K562 (cell line): ENCODE measurements at regions not wholly inside any gene's neighbourhood (a gene's known extent, or its start where the extent isn't known, plus 50 kb on each side); places are given as distances from the start of the nearest gene placed in this dataset.

Experiments
- ATAC-seq: fragments of 200-7000 bp; cut with Tn5 transposase; 3 replicates; pipeline ENCODE4 v1.9.1; 2020; ENCODE audit warnings: moderate library complexity
- BruUV-seq: library from RNA; stranded (reverse); fragments of 400-500 nt; replicated peaks from 2 replicates; lab custom pipeline; 2021; lab: Mats Ljungman, UMichigan
- CTCF ChIA-PET: fragments of 300-600 bp; formaldehyde crosslinking; extraction: SDS; loops from one replicate; lab custom pipeline; 2021; ENCODE audit warnings: low intra/inter-chr PET ratio; lab: Yijun Ruan, JAX
- POLR2A ChIA-PET: fragments of 300-600, 350-650 bp; sonication (Branson Sonifier 250); formaldehyde crosslinking; extraction: SDS; loops from one replicate; lab custom pipeline; 2021; ENCODE audit warnings: antibody characterized with exemption, inconsistent platforms; lab: Yijun Ruan, JAX
- DNase-seq, 4 experiments: peaks; one replicate each; pipeline versions ENCODE4 v3.0.0 to v3.0.0-alpha.2; 2011 to 2018; ENCODE audit warnings: low spot score in 3 of 4, mixed read lengths in 3 of 4; ENCODE audit errors: extremely low read depth in 1 of 4
- FAIRE-seq: peaks from 2 replicates; lab custom pipeline; 2011; peaks lifted over from hg19 to GRCh38; lab: Jason Lieb, UNC
- H2AFZ ChIP-seq: 2 replicates; pipeline ENCODE4 v1.6.0; 2011; ENCODE audit warnings: low read depth, low read length, control low read depth, inconsistent platforms
- H3K27ac ChIP-seq: fragments of 200-600 bp; 3 replicates; pipeline ENCODE4 v1.8.0; 2011; ENCODE audit warnings: low read depth, mild to moderate bottlenecking, control low read depth, inconsistent platforms, low read length, moderate library complexity, mixed read lengths; ENCODE audit errors: extremely low read depth
- H3K27me3 ChIP-seq, 2 experiments: fragments of 300-600 bp in 1 of 2; 2 replicates in 1 of 2; 3 replicates in 1 of 2; pipeline versions ENCODE4 v1.6.0 to v1.8.0; 2011; ENCODE audit warnings: inconsistent platforms in 2 of 2, low read length in 2 of 2, mild to moderate bottlenecking in 1 of 2, mixed read lengths in 1 of 2, moderate library complexity in 1 of 2; ENCODE audit not compliant: control insufficient read depth in 2 of 2, insufficient read depth in 2 of 2
- H3K36me3 ChIP-seq: fragments of 300-600 bp; 3 replicates; pipeline ENCODE4 v1.8.0; 2011; ENCODE audit warnings: mild to moderate bottlenecking, low read length, inconsistent platforms; ENCODE audit not compliant: control insufficient read depth, insufficient read depth
- H3K4me1 ChIP-seq, 2 experiments: fragments of 200-600 bp in 1 of 2; replicated peaks in 1 of 2; 2 replicates in 1 of 2; 3 replicates in 1 of 2; pipeline versions ENCODE4 v1.5.1 to v1.8.0; 2011; ENCODE audit warnings: inconsistent platforms in 2 of 2, low read length in 2 of 2, mild to moderate bottlenecking in 1 of 2, mixed read lengths in 1 of 2, moderate library complexity in 1 of 2; ENCODE audit not compliant: control insufficient read depth in 2 of 2, insufficient read depth in 2 of 2
- H3K4me2 ChIP-seq: 2 replicates; pipeline ENCODE4 v1.6.1; 2011; ENCODE audit warnings: low read length, control low read depth, inconsistent platforms, mixed read lengths; ENCODE audit not compliant: insufficient read depth
- H3K4me3 ChIP-seq: fragments of 200-600 bp; sonication (generic), shearing (Covaris generic); 2 replicates; pipeline ENCODE4 v1.5.1; 2016; ENCODE audit warnings: control low read depth, inconsistent platforms
- H3K79me2 ChIP-seq: fragments of 200-600 bp; 3 replicates; pipeline ENCODE4 v1.8.0; 2011; ENCODE audit warnings: low read length, inconsistent platforms; ENCODE audit not compliant: control insufficient read depth, insufficient read depth
- H3K9ac ChIP-seq, 2 experiments: 2 replicates each; pipeline versions ENCODE4 v1.6.0 to v1.6.1; 2011; ENCODE audit warnings: low read depth in 2 of 2, low read length in 2 of 2, control low read depth in 1 of 2, inconsistent platforms in 1 of 2, mild to moderate bottlenecking in 1 of 2, mixed read lengths in 1 of 2; ENCODE audit not compliant: insufficient read depth in 1 of 2
- H3K9me1 ChIP-seq: one replicate; pipeline ENCODE4 v1.6.0; 2011; ENCODE audit warnings: inconsistent platforms, mild to moderate bottlenecking, low read length, moderate library complexity; ENCODE audit not compliant: control insufficient read depth, insufficient read depth
- H3K9me3 ChIP-seq: replicated peaks from 2 replicates; pipeline ENCODE4 v1.5.1; 2011; ENCODE audit warnings: low read depth, low read length, inconsistent platforms; ENCODE audit not compliant: control insufficient read depth, insufficient read depth
- H4K20me1 ChIP-seq: replicated peaks from 2 replicates; pipeline ENCODE4 v1.6.1; 2011; ENCODE audit warnings: low read length, inconsistent platforms, mixed read lengths; ENCODE audit not compliant: control insufficient read depth, insufficient read depth
- DNMT1 ChIP-seq: fragments of 450-650 bp; IDR thresholded peaks from 2 replicates; pipeline ENCODE4 v1.6.1; 2016; ENCODE audit warnings: antibody characterized with exemption, mild to moderate bottlenecking
- EGR1 ChIP-seq: fragments of 450-650 bp; conservative IDR thresholded peaks from 2 replicates; pipeline ENCODE4 v1.6.1; 2017; ENCODE audit warnings: mild to moderate bottlenecking
- ESRRA ChIP-seq: fragments of 450-650 bp; IDR thresholded peaks from 2 replicates; pipeline ENCODE4 v1.6.1; 2014; ENCODE audit warnings: low read depth, mild to moderate bottlenecking, moderate library complexity, borderline replicate concordance
- FOXM1 ChIP-seq, 2 experiments: fragments of 450-650 bp in 1 of 2; sonication (generic) in 1 of 2; formaldehyde crosslinking in 1 of 2; IDR thresholded peaks; 2 replicates each; pipeline versions ENCODE4 v1.6.1 to v1.9.0; 2017 to 2022; ENCODE audit warnings: low read depth in 2 of 2, mild to moderate bottlenecking in 2 of 2, missing genetic modification reagents in 1 of 2, moderate library complexity in 1 of 2
- HINFP ChIP-seq: fragments of 450-650 bp; conservative IDR thresholded peaks from 2 replicates; pipeline ENCODE4 v1.6.1; 2016; ENCODE audit warnings: missing genetic modification characterization, low read depth, mild to moderate bottlenecking, control low read depth, missing compliant biosample characterization
- KLF10 ChIP-seq: fragments of 250-450 bp; sonication (Bioruptor Pico); IDR thresholded peaks from 2 replicates; pipeline ENCODE4 v1.6.1; 2021; ENCODE audit warnings: matching md5 sums
- KLF13 ChIP-seq: fragments of 450-650 bp; IDR thresholded peaks from 2 replicates; pipeline ENCODE4 v1.6.1; 2016; ENCODE audit warnings: missing genetic modification characterization, low read depth, mild to moderate bottlenecking, missing compliant biosample characterization, moderate library complexity, borderline replicate concordance
- MXD1 ChIP-seq: fragments of 250-450 bp; sonication (Bioruptor Pico); IDR thresholded peaks from 2 replicates; pipeline ENCODE4 v1.8.0; 2021; ENCODE audit warnings: borderline replicate concordance, mild to moderate bottlenecking, moderate library complexity; ENCODE audit not compliant: poor library complexity, severe bottlenecking
- MXI1 ChIP-seq: IDR thresholded peaks from 2 replicates; pipeline ENCODE4 v1.6.1; 2011; ENCODE audit warnings: low read depth, mild to moderate bottlenecking, improper control_type of control experiment, low read length
- PRPF4 ChIP-seq: fragments of 200-400 bp; formaldehyde crosslinking; IDR thresholded peaks from one replicate; pipeline ENCODE4 v1.6.1; 2017; ENCODE audit warnings: low read length, low read depth, mild to moderate bottlenecking; ENCODE audit not compliant: insufficient read depth, poor library complexity, severe bottlenecking
- RBM34 ChIP-seq: fragments of 200-400 bp; formaldehyde crosslinking; IDR thresholded peaks from 2 replicates; pipeline ENCODE4 v1.6.1; 2018; ENCODE audit warnings: low read length, borderline replicate concordance; ENCODE audit not compliant: insufficient read depth
- SPI1 ChIP-seq: IDR thresholded peaks from 2 replicates; pipeline ENCODE4 v1.6.1; 2011; ENCODE audit warnings: low read depth, low read length, control low read depth, borderline replicate concordance
- SRSF3 ChIP-seq: fragments of 200-400 bp; formaldehyde crosslinking; IDR thresholded peaks from 2 replicates; pipeline ENCODE4 v1.6.1; 2016; ENCODE audit warnings: mild to moderate bottlenecking, low read length, moderate library complexity; ENCODE audit not compliant: insufficient read depth
- WHSC1 ChIP-seq: IDR thresholded peaks from one replicate; pipeline ENCODE4 v1.6.1; 2012; ENCODE audit warnings: low read length, control low read depth, inconsistent platforms
- ZNF707 ChIP-seq: fragments of 250-450 bp; sonication (Bioruptor Pico); conservative IDR thresholded peaks from 2 replicates; pipeline ENCODE4 v1.8.0; 2022; ENCODE audit warnings: inconsistent platforms, mild to moderate bottlenecking, moderate library complexity
- WGBS: fragments of 100-300 bp; shearing (Covaris generic); methylation state at CpG from one replicate; pipeline ENCODE4 v1.1.6; 2016; ENCODE audit warnings: low coverage, mixed read lengths; ENCODE audit not compliant: insufficient coverage; ENCODE audit errors: missing lambda C conversion rate; 5-methylcytosine and 5-hydroxymethylcytosine counted together
- in situ Hi-C: fragments of 300-500 bp; cut with MboI; formaldehyde crosslinking; loops from 4 replicates; pipeline ENCODE4 v1.15.0; 2018; ENCODE audit warnings: inconsistent platforms, mixed read lengths
- intact Hi-C: fragments of 100-400 bp; cut with micrococcal nuclease; formaldehyde crosslinking; loops from 2 replicates; pipeline ENCODE4 v1.14.2; 2022

- ATAC-seq (no peak), FAIRE-seq (no peak), DNase-seq (no peak)
- CTCF ChIA-PET = no interaction called here
- no peak overlapping the region for H3K4me2 ChIP-seq
- intact Hi-C loops = no loop called here
- WGBS = 0% methylated on average over 3 of the region's 3 CpGs
- no peaks in the 10 kb centered on the region for H3K9me1 ChIP-seq
- no peaks in the 10 kb centered on the region for H4K20me1 ChIP-seq
- no peak overlapping the region for H3K4me3 ChIP-seq
- H3K27me3 ChIP-seq = peaks cover 2 to 10% of the 10 kb centered on the region in 2 experiments; a peak in 4 of 5 replicates
- no peaks in the 10 kb centered on the region for H3K9me3 ChIP-seq
- no peak overlapping the region for H3K9ac ChIP-seq
- no peaks in the 10 kb centered on the region; a peak in 1 of 5 replicates for H3K4me1 ChIP-seq
- no TSS peak for BruUV-seq
- H3K36me3 ChIP-seq = no peaks in the 10 kb centered on the region
- in situ Hi-C loops = no loop called here
- POLR2A ChIA-PET = interaction anchor here (0.9 kb wide), 1 partner anchor 33 kb away, joined by 3 read pairs; no protein-coding TSS in a partner anchor
- no peak overlapping the region for H2AFZ ChIP-seq
- H3K79me2 ChIP-seq = no peaks in the 10 kb centered on the region
- TF ChIP-seq DNMT1 (no peak), MXI1 (no peak), SPI1 (0 out of 2 replicates have a peak, but pooled peaks have one; percentile 13), HINFP (tag) (no peak)
- TF ChIP-seq, all 486 proteins: peak for 1
- no peak overlapping the region for H3K27ac ChIP-seq
These were observed 190.4 kb downstream of the RHOU start for GRCh38 chr1:228925691-228926090.

- no peaks in the 10 kb centered on the region for H3K79me2 ChIP-seq
- BruUV-seq = no TSS peak
- no peaks in the 10 kb centered on the region for H3K9me3 ChIP-seq
- DNase-seq = no peak
- in situ Hi-C loops (no loop called here), intact Hi-C loops (no loop called here)
- no peak overlapping the region for H3K9ac ChIP-seq
- ATAC-seq = no peak
- whole genome bisulfite sequencing = 0% methylated on average over 3 of the region's 4 CpGs
- no peaks in the 10 kb centered on the region for H4K20me1 ChIP-seq
- ChIA-PET CTCF (no interaction called here), POLR2A (no interaction called here)
- H3K27ac ChIP-seq = no peak overlapping the region
- no peaks in the 10 kb centered on the region for H3K9me1 ChIP-seq
- FAIRE-seq = no peak
- peaks cover 8 to 10% of the 10 kb centered on the region in 2 experiments; a peak in 4 of 5 replicates for H3K27me3 ChIP-seq
- no peaks in the 10 kb centered on the region; a peak in 1 of 5 replicates for H3K4me1 ChIP-seq
- H3K4me2 ChIP-seq = no peak overlapping the region
- no peak overlapping the region for H2AFZ ChIP-seq
- no peaks in the 10 kb centered on the region for H3K36me3 ChIP-seq
- H3K4me3 ChIP-seq = no peak overlapping the region
- TF ChIP-seq KLF10 = no peak
- no peak for TF ChIP-seq MXD1
- TF ChIP-seq SRSF3 = no peak
- no peak for TF ChIP-seq ZNF707 (CRISPR knock-in tag)
- TF ChIP-seq FOXM1 (IDR thresholded peaks at IDR 0.05; ENCODE audit: low read depth) = no peak
- TF ChIP-seq FOXM1 (CRISPR knock-in tag; IDR thresholded peaks at IDR 0.05; ENCODE audit: low read depth) = no peak
- TF ChIP-seq ESRRA = no peak
- no peak for TF ChIP-seq EGR1
- no peak for TF ChIP-seq PRPF4
- no peak for TF ChIP-seq RBM34
- no peak for TF ChIP-seq WHSC1
- TF ChIP-seq KLF13 = no peak
These were observed 192.1 kb downstream of the RHOU start for GRCh38 chr1:228927421-228927820.
